DOHH2 (cell line): ENCODE measurements at regions not wholly inside any gene's neighbourhood (a gene's known extent, or its start where the extent isn't known, plus 50 kb on each side); places are given as distances from the start of the nearest gene placed in this dataset.

Experiments
- H3F3A ChIP-seq: fragments of 200-600 bp; sonication (generic), shearing (Covaris generic); 2 replicates; pipeline ENCODE4 v1.6.0; 2016; ENCODE audit warnings: antibody characterized with exemption, mild to moderate bottlenecking; ENCODE audit not compliant: control insufficient read depth, insufficient read depth
- H3K27ac ChIP-seq: fragments of 200-600 bp; sonication (generic); 2 replicates; pipeline ENCODE4 v1.5.1; 2014; ENCODE audit warnings: low read depth, mild to moderate bottlenecking, low read length, moderate library complexity
- H3K27me3 ChIP-seq: fragments of 200-600 bp; sonication (generic); 2 replicates; pipeline ENCODE4 v1.6.1; 2014; ENCODE audit warnings: mild to moderate bottlenecking, low read length, mixed read lengths; ENCODE audit not compliant: control insufficient read depth
- H3K36me3 ChIP-seq: fragments of 200-600 bp; sonication (generic); 2 replicates; pipeline ENCODE4 v1.6.1; 2014; ENCODE audit warnings: mild to moderate bottlenecking, low read length, moderate library complexity, mixed read lengths; ENCODE audit not compliant: control insufficient read depth
- H3K4me1 ChIP-seq: fragments of 200-600 bp; sonication (generic); 2 replicates; pipeline ENCODE4 v1.6.1; 2014; ENCODE audit warnings: mild to moderate bottlenecking, low read length, mixed read lengths; ENCODE audit not compliant: control insufficient read depth
- H3K4me2 ChIP-seq: fragments of 200-600 bp; sonication (generic); 2 replicates; pipeline ENCODE4 v1.6.0; 2014; ENCODE audit warnings: mild to moderate bottlenecking, low read length, moderate library complexity
- H3K4me3 ChIP-seq: fragments of 200-600 bp; sonication (generic); 2 replicates; pipeline ENCODE4 v1.5.1; 2014; ENCODE audit warnings: mild to moderate bottlenecking, low read length, mixed read lengths
- H3K79me2 ChIP-seq: fragments of 200-600 bp; sonication (generic); 2 replicates; pipeline ENCODE4 v1.6.1; 2014; ENCODE audit warnings: mild to moderate bottlenecking, low read length, mixed read lengths; ENCODE audit not compliant: control insufficient read depth
- H3K9me2 ChIP-seq: fragments of 200-600 bp; sonication (generic); replicated peaks from 2 replicates; pipeline ENCODE4 v1.6.1; 2014; ENCODE audit warnings: mild to moderate bottlenecking, low read length, mixed read lengths; ENCODE audit not compliant: control insufficient read depth
- H3K9me3 ChIP-seq: fragments of 200-600 bp; sonication (generic); 2 replicates; pipeline ENCODE4 v1.6.1; 2014; ENCODE audit warnings: antibody characterized with exemption, low read length, mixed read lengths; ENCODE audit not compliant: control insufficient read depth, insufficient read depth
- H4K20me1 ChIP-seq: fragments of 200-600 bp; sonication (generic); 2 replicates; pipeline ENCODE4 v1.6.0; 2014; ENCODE audit warnings: low read depth, mild to moderate bottlenecking, antibody characterized with exemption, low read length, moderate library complexity; ENCODE audit not compliant: control insufficient read depth, insufficient read depth
- EZH2phosphoT487 ChIP-seq: fragments of 200-600 bp; sonication (generic); IDR thresholded peaks from 2 replicates; pipeline ENCODE4 v1.6.1; 2017; ENCODE audit warnings: borderline replicate concordance, mild to moderate bottlenecking, antibody characterized with exemption, low read length, moderate library complexity, mixed read lengths
- TF ChIP-seq, protein P1 (sequence below): fragments of 200-600 bp; sonication (generic); IDR thresholded peaks from one replicate; pipeline ENCODE4 v1.5.1; 2014; ENCODE audit warnings: antibody characterized with exemption, mild to moderate bottlenecking, low read depth, low read length; ENCODE audit not compliant: poor library complexity, severe bottlenecking

DNA sequence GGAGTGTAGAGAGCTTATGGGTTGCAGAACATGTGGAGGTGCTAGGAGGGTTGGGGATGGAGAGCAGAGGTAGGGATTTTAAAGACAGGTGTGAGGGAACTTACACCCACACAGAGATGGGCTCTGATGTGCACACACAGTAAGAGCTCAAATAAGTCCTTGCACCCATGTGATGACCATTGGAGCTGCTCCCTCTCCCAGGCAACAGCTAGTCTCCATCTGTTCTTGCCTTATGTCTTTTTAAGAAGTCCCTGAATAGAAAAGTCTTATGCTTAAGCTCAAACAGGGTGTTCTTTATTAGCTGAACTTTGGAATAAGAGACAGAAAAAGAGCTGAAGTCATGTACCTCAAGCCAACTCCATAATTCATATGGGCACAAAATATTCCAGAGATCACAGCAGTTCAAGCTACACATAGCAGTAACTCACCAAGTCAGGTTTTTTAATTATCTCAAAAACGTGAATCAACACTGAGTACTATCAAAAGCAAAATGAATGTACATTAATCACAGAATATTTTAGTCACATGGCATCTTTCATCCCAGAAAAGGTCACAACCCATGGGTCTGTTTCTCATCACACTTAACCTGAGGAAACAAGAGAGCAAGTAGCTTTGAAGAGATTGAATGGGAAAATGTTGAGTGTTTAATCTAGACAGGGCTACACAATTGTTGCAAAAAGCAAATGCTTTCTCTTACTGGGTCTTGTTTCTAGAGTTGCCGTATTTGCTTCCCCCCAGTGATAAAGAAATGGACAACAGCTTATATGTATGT is 1513.6 kb upstream of the SEL1L start:
- TF ChIP-seq, protein P1, sequence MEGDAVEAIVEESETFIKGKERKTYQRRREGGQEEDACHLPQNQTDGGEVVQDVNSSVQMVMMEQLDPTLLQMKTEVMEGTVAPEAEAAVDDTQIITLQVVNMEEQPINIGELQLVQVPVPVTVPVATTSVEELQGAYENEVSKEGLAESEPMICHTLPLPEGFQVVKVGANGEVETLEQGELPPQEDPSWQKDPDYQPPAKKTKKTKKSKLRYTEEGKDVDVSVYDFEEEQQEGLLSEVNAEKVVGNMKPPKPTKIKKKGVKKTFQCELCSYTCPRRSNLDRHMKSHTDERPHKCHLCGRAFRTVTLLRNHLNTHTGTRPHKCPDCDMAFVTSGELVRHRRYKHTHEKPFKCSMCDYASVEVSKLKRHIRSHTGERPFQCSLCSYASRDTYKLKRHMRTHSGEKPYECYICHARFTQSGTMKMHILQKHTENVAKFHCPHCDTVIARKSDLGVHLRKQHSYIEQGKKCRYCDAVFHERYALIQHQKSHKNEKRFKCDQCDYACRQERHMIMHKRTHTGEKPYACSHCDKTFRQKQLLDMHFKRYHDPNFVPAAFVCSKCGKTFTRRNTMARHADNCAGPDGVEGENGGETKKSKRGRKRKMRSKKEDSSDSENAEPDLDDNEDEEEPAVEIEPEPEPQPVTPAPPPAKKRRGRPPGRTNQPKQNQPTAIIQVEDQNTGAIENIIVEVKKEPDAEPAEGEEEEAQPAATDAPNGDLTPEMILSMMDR, result no peak
- TF ChIP-seq EZH2phosphoT487, result no peak
- no peaks in the 10 kb centered on the region for H4K20me1 ChIP-seq
- H3K36me3 ChIP-seq, result no peaks in the 10 kb centered on the region
- H3K4me3 ChIP-seq, result no peak overlapping the region
- no peaks in the 10 kb centered on the region for H3F3A ChIP-seq
- no peaks in the 10 kb centered on the region for H3K79me2 ChIP-seq
- no peaks in the 10 kb centered on the region for H3K9me2 ChIP-seq
- H3K4me2 ChIP-seq, result no peak overlapping the region
- H3K9me3 ChIP-seq, result no peaks in the 10 kb centered on the region
- no peak overlapping the region for H3K27ac ChIP-seq
- H3K4me1 ChIP-seq, result no peaks in the 10 kb centered on the region
- H3K27me3 ChIP-seq, result no peaks in the 10 kb centered on the region

- Histone ChIP-seq H3K4me2 (no peak overlapping the region), H3K79me2 (no peaks in the 10 kb centered on the region), H3K27ac (no peak overlapping the region), H3K4me1 (no peaks in the 10 kb centered on the region), H3K36me3 (no peaks in the 10 kb centered on the region), H4K20me1 (no peaks in the 10 kb centered on the region), H3K4me3 (no peak overlapping the region), H3K9me3 (no peaks in the 10 kb centered on the region), H3F3A (no peaks in the 10 kb centered on the region), H3K27me3 (no peaks in the 10 kb centered on the region), H3K9me2 (no peaks in the 10 kb centered on the region)
- TF ChIP-seq, protein P1, result no peak
- no peak for TF ChIP-seq EZH2phosphoT487
These were observed 1519.5 kb upstream of the SEL1L start for GRCh38 chr14:83053022-83053710.

- no peaks in the 10 kb centered on the region for H3K9me3 ChIP-seq
- H3K4me3 ChIP-seq, result no peak overlapping the region
- no peaks in the 10 kb centered on the region for H3F3A ChIP-seq
- H3K79me2 ChIP-seq, result no peaks in the 10 kb centered on the region
- no peaks in the 10 kb centered on the region for H3K36me3 ChIP-seq
- no peak overlapping the region for H3K4me2 ChIP-seq
- no peaks in the 10 kb centered on the region for H3K9me2 ChIP-seq
- no peaks in the 10 kb centered on the region for H3K4me1 ChIP-seq
- no peak overlapping the region for H3K27ac ChIP-seq
- no peak for TF ChIP-seq EZH2phosphoT487
- TF ChIP-seq, protein P1, result no peak
- no peaks in the 10 kb centered on the region for H4K20me1 ChIP-seq
- H3K27me3 ChIP-seq, result no peaks in the 10 kb centered on the region
These were observed 1524.4 kb upstream of the SEL1L start for GRCh38 chr14:83058068-83058467.
